ENCODE measurements at regions not wholly inside any gene's neighbourhood (a gene's known extent, or its start where the extent isn't known, plus 50 kb on each side); places are given as distances from the start of the nearest gene placed in this dataset.

DNA sequence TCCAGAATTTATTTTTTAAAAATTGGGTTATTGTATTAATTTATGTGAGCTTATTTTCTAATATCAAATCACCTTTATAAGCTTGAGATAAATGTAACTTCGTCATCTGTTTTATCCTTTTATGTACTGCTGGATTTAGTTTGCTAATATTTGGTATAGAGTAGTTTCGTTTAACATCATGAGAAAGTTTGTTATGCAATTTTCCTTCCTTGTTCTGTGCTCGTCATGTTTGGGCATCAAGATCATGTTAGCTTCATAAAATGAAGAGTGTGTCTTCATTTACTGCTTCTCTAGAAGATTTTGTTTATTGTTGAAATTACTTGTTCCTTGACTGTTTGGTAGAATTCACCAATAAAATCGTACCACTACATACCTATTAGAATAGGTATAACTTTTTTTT, 262.1 kb upstream of the SATB1 start:
- Histone ChIP-seq H3K9me3 (ENCODE audit: low read depth, low read length, poor library complexity, severe bottlenecking) (no peaks in the 10 kb centered on the region), H3K4me1 (ENCODE audit: insufficient read depth, low read length, poor library complexity, severe bottlenecking) (no peaks in the 10 kb centered on the region), H3K27me3 (replicated peaks; ENCODE audit: insufficient read depth, low read depth, low read length, poor library complexity) (no peaks in the 10 kb centered on the region), H3K27ac (ENCODE audit: low read depth, low read length, poor library complexity, severe bottlenecking) (no peak overlapping the region), H3K36me3 (ENCODE audit: insufficient read depth, low read length, poor library complexity, severe bottlenecking) (no peaks in the 10 kb centered on the region), H3K4me3 (ENCODE audit: low read depth, low read length, poor library complexity, severe bottlenecking) (no peak overlapping the region)
- intact Hi-C loops (cut with micrococcal nuclease; ENCODE audit: unreplicated experiment), result no loop called here
- BruUV-seq (replicated peaks), result no TSS peak
- POLR2A ChIA-PET (ENCODE audit: low non-redundant PET), result no interaction called here
- no peak for TF ChIP-seq EZH2 (IDR thresholded peaks at IDR 0.05; ENCODE audit: borderline replicate concordance, low read depth, low read length, poor library complexity, severe bottlenecking)
- TF ChIP-seq, protein P1, sequence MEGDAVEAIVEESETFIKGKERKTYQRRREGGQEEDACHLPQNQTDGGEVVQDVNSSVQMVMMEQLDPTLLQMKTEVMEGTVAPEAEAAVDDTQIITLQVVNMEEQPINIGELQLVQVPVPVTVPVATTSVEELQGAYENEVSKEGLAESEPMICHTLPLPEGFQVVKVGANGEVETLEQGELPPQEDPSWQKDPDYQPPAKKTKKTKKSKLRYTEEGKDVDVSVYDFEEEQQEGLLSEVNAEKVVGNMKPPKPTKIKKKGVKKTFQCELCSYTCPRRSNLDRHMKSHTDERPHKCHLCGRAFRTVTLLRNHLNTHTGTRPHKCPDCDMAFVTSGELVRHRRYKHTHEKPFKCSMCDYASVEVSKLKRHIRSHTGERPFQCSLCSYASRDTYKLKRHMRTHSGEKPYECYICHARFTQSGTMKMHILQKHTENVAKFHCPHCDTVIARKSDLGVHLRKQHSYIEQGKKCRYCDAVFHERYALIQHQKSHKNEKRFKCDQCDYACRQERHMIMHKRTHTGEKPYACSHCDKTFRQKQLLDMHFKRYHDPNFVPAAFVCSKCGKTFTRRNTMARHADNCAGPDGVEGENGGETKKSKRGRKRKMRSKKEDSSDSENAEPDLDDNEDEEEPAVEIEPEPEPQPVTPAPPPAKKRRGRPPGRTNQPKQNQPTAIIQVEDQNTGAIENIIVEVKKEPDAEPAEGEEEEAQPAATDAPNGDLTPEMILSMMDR (conservative IDR thresholded peaks at IDR 0.05; ENCODE audit: low read depth, low read length), result no peak
- no peak for DNase-seq (ENCODE audit: low spot score)
- CTCF ChIA-PET, result no interaction called here

DNA sequence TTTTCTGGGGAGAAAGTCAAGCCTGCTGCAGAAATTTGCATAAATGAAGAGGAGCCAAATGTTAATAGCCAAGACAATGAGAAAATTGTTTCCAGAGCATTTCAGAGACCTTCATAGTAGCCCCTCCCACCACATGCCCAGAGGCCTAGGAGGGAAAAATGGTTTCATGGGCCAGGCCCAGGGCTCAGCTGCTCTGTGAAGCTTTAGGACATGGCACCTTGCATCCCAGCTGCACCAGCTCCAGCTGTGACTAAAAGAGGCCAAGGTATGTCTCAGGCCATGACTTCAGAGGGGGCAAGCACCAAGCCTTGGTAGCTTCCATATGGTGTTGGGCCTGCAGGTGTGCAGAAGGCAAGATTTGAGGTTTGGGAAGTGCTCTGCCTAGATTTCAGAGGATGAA, 258.8 kb upstream of the SATB1 start:
- ChIA-PET CTCF (no interaction called here), POLR2A (ENCODE audit: low non-redundant PET) (no interaction called here)
- H3K27ac ChIP-seq (ENCODE audit: low read depth, low read length, poor library complexity, severe bottlenecking), result no peak overlapping the region
- no peak for TF ChIP-seq EZH2 (IDR thresholded peaks at IDR 0.05; ENCODE audit: borderline replicate concordance, low read depth, low read length, poor library complexity, severe bottlenecking)
- TF ChIP-seq, protein P1 (conservative IDR thresholded peaks at IDR 0.05; ENCODE audit: low read depth, low read length), result no peak
- intact Hi-C loops (cut with micrococcal nuclease; ENCODE audit: unreplicated experiment), result no loop called here
- DNase-seq (ENCODE audit: low spot score), result no peak
- no peak overlapping the region for H3K4me3 ChIP-seq (ENCODE audit: low read depth, low read length, poor library complexity, severe bottlenecking)
- no TSS peak for BruUV-seq (replicated peaks)
- no peaks in the 10 kb centered on the region for H3K27me3 ChIP-seq (replicated peaks; ENCODE audit: insufficient read depth, low read depth, low read length, poor library complexity)
- no peaks in the 10 kb centered on the region for H3K36me3 ChIP-seq (ENCODE audit: insufficient read depth, low read length, poor library complexity, severe bottlenecking)
- H3K9me3 ChIP-seq (ENCODE audit: low read depth, low read length, poor library complexity, severe bottlenecking), result no peaks in the 10 kb centered on the region
- H3K4me1 ChIP-seq (ENCODE audit: insufficient read depth, low read length, poor library complexity, severe bottlenecking), result no peaks in the 10 kb centered on the region

DNA sequence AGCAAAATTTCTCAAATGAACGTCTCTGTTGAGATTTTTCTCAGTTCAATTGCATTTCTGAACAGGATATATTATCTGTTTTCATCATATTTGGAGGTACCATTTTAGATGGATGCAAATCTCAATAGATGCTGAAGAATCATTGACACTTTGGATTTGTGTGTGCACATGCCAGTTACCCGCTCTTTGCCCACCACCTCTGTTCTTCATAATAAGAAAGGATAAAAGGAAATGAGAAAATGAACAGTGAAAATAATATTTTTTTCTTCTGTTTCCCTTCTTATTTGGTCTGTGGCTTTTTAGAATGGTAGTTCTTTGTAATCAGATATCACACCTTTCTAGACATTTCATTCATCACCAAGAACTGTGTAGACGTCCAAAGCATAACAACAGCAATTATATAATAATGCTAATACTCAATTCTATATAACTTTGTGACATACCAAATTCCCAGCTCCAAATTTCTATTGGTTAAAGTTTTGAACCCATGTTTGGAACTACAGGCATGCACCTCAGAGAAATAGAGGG, 256.7 kb upstream of the SATB1 start:
- intact Hi-C loops (cut with micrococcal nuclease; ENCODE audit: unreplicated experiment), result no loop called here
- no peaks in the 10 kb centered on the region for H3K36me3 ChIP-seq (ENCODE audit: insufficient read depth, low read length, poor library complexity, severe bottlenecking)

More for the DNA sequence above, 256.7 kb upstream of the SATB1 start:
- no TSS peak for BruUV-seq (replicated peaks)
- Histone ChIP-seq H3K4me3 (ENCODE audit: low read depth, low read length, poor library complexity, severe bottlenecking) (no peak overlapping the region), H3K27me3 (replicated peaks; ENCODE audit: insufficient read depth, low read depth, low read length, poor library complexity) (no peaks in the 10 kb centered on the region), H3K4me1 (ENCODE audit: insufficient read depth, low read length, poor library complexity, severe bottlenecking) (no peaks in the 10 kb centered on the region), H3K9me3 (ENCODE audit: low read depth, low read length, poor library complexity, severe bottlenecking) (no peaks in the 10 kb centered on the region), H3K27ac (ENCODE audit: low read depth, low read length, poor library complexity, severe bottlenecking) (no peak overlapping the region)
- no peak for TF ChIP-seq EZH2 (IDR thresholded peaks at IDR 0.05; ENCODE audit: borderline replicate concordance, low read depth, low read length, poor library complexity, severe bottlenecking)
- TF ChIP-seq, protein P1 (conservative IDR thresholded peaks at IDR 0.05; ENCODE audit: low read depth, low read length), result no peak
- ChIA-PET POLR2A (ENCODE audit: low non-redundant PET) (no interaction called here), CTCF (no interaction called here)
- no peak for DNase-seq (ENCODE audit: low spot score)
